IMR-90 (cell line): ENCODE measurements at regions not wholly inside any gene's neighbourhood (a gene's known extent, or its start where the extent isn't known, plus 50 kb on each side); places are given as distances from the start of the nearest gene placed in this dataset.

ENCODE experiments used
- ATAC-seq: fragments of 200-7000 bp; cut with Tn5 transposase; 2 replicates; pipeline ENCODE4 v1.9.1; 2020; ENCODE audit warnings: low read depth, mild to moderate bottlenecking, moderate library complexity
- BruUV-seq: library from RNA; stranded (reverse); fragments of 400-500 nt; replicated peaks from 2 replicates; lab custom pipeline; 2021; lab: Mats Ljungman, UMichigan
- CTCF ChIA-PET: fragments of 300-600 bp; formaldehyde crosslinking; extraction: SDS; loops from one replicate; lab custom pipeline; 2021; ENCODE audit warnings: antibody characterized with exemption; lab: Yijun Ruan, JAX
- POLR2A ChIA-PET: fragments of 300-600 bp; sonication (Branson Sonifier 250); formaldehyde crosslinking; loops from one replicate; lab custom pipeline; 2022; ENCODE audit warnings: antibody characterized with exemption; ENCODE audit not compliant: unreplicated experiment; lab: Charles Lee
- DNase-seq: peaks from one replicate; pipeline ENCODE4 v3.0.0; 2013
- H2AFZ ChIP-seq: replicated peaks from 2 replicates; pipeline ENCODE3; 2013; ENCODE audit warnings: low read length, mild to moderate bottlenecking; ENCODE audit not compliant: poor library complexity
- H2AK5ac ChIP-seq: 2 replicates; pipeline ENCODE4 v1.6.1; 2013; ENCODE audit warnings: low read depth, low read length, inconsistent platforms
- H2AK9ac ChIP-seq: replicated peaks from 2 replicates; pipeline ENCODE3; 2013; ENCODE audit warnings: mild to moderate bottlenecking, low read depth, low read length, moderate library complexity; ENCODE audit not compliant: poor library complexity
- H2BK120ac ChIP-seq: 2 replicates; pipeline ENCODE4 v1.6.1; 2013; ENCODE audit warnings: low read depth, low read length, inconsistent platforms
- H2BK15ac ChIP-seq: 3 replicates; pipeline ENCODE4 v1.6.1; 2013; ENCODE audit warnings: low read depth, low read length, inconsistent platforms
- H2BK20ac ChIP-seq: 2 replicates; pipeline ENCODE4 v1.6.1; 2013; ENCODE audit warnings: low read depth, mild to moderate bottlenecking, inconsistent platforms, low read length, moderate library complexity
- H2BK5ac ChIP-seq: 2 replicates; pipeline ENCODE4 v1.6.1; 2013; ENCODE audit warnings: mild to moderate bottlenecking, low read depth, low read length, inconsistent platforms; ENCODE audit not compliant: poor library complexity, severe bottlenecking
- H3K14ac ChIP-seq: replicated peaks from 2 replicates; pipeline ENCODE4 v1.6.1; 2013; ENCODE audit warnings: low read depth, low read length, inconsistent platforms
- H3K18ac ChIP-seq: 2 replicates; pipeline ENCODE4 v1.6.1; 2013; ENCODE audit warnings: low read depth, low read length, control low read depth
- H3K23ac ChIP-seq: 2 replicates; pipeline ENCODE4 v1.6.1; 2013; ENCODE audit warnings: low read depth, low read length, inconsistent platforms
- H3K27ac ChIP-seq: 2 replicates; pipeline ENCODE4 v1.5.1; 2013; ENCODE audit warnings: mild to moderate bottlenecking, control low read depth, low read length; ENCODE audit not compliant: insufficient read depth
- H3K27me3 ChIP-seq: 2 replicates; pipeline ENCODE4 v1.6.1; 2013; ENCODE audit warnings: low read length; ENCODE audit not compliant: control insufficient read depth, insufficient read depth
- H3K36me3 ChIP-seq: 2 replicates; pipeline ENCODE4 v1.6.1; 2013; ENCODE audit warnings: low read length, mixed read lengths; ENCODE audit not compliant: control insufficient read depth, insufficient read depth
- H3K4ac ChIP-seq: 2 replicates; pipeline ENCODE4 v1.6.1; 2013; ENCODE audit warnings: low read depth, low read length, inconsistent platforms
- H3K4me1 ChIP-seq: 2 replicates; pipeline ENCODE4 v1.6.1; 2013; ENCODE audit warnings: low read length, mixed read lengths; ENCODE audit not compliant: control insufficient read depth, insufficient read depth
- H3K4me2 ChIP-seq: 2 replicates; pipeline ENCODE4 v1.6.1; 2013; ENCODE audit warnings: low read depth, mild to moderate bottlenecking, control low read depth, low read length, moderate library complexity
- H3K4me3 ChIP-seq: 2 replicates; pipeline ENCODE4 v1.5.1; 2013; ENCODE audit warnings: low read depth, mild to moderate bottlenecking, control low read depth, low read length, moderate library complexity; ENCODE audit not compliant: insufficient read depth
- H3K56ac ChIP-seq: 2 replicates; pipeline ENCODE4 v1.6.1; 2013; ENCODE audit warnings: low read length, inconsistent platforms; ENCODE audit not compliant: insufficient read depth; ENCODE audit errors: extremely low read depth
- H3K79me1 ChIP-seq, 2 experiments: 2 replicates each; pipeline ENCODE4 v1.6.1; 2013; ENCODE audit warnings: low read length in 2 of 2, inconsistent platforms in 1 of 2, low read depth in 1 of 2
- H3K9ac ChIP-seq: 2 replicates; pipeline ENCODE4 v1.6.1; 2013; ENCODE audit warnings: low read depth, low read length, control low read depth
- H3K9me1 ChIP-seq: 2 replicates; pipeline ENCODE4 v1.6.1; 2013; ENCODE audit warnings: low read length, inconsistent platforms; ENCODE audit not compliant: insufficient read depth
- H3K9me3 ChIP-seq: 2 replicates; pipeline ENCODE4 v1.6.1; 2013; ENCODE audit warnings: low read length; ENCODE audit not compliant: control insufficient read depth, insufficient read depth
- H4K20me1 ChIP-seq: 2 replicates; pipeline ENCODE4 v1.6.1; 2013; ENCODE audit warnings: low read length, inconsistent platforms; ENCODE audit not compliant: insufficient read depth
- H4K5ac ChIP-seq: 2 replicates; pipeline ENCODE4 v1.6.1; 2013; ENCODE audit warnings: mild to moderate bottlenecking, low read depth, low read length, control low read depth
- H4K8ac ChIP-seq, 2 experiments: 2 replicates each; pipeline ENCODE4 v1.6.1; 2013; ENCODE audit warnings: low read depth in 2 of 2, low read length in 2 of 2, control low read depth in 1 of 2, inconsistent platforms in 1 of 2
- H4K91ac ChIP-seq: 2 replicates; pipeline ENCODE4 v1.6.1; 2013; ENCODE audit warnings: low read depth, low read length, inconsistent platforms; ENCODE audit not compliant: insufficient read depth
- BHLHE40 ChIP-seq: fragments of 150-350 bp; IDR thresholded peaks from 2 replicates; pipeline ENCODE4 v1.6.1; 2016; ENCODE audit warnings: mild to moderate bottlenecking, low read depth, low read length
- CHD1 ChIP-seq: IDR thresholded peaks from 2 replicates; pipeline ENCODE4 v1.6.1; 2012; ENCODE audit warnings: low read depth, low read length, improper control_type of control experiment
- CTCF ChIP-seq: conservative IDR thresholded peaks from 2 replicates; pipeline ENCODE4 v1.5.1; 2012; ENCODE audit warnings: mild to moderate bottlenecking, low read depth, low read length, improper control_type of control experiment
- ELK1 ChIP-seq: fragments of 150-350 bp; IDR thresholded peaks from 2 replicates; pipeline ENCODE4 v1.6.1; 2016; ENCODE audit warnings: low read depth, mild to moderate bottlenecking, low read length, moderate library complexity, borderline replicate concordance
- FOS ChIP-seq: fragments of 150-350 bp; IDR thresholded peaks from 2 replicates; pipeline ENCODE4 v1.6.1; 2016; ENCODE audit warnings: low read depth, low read length
- MAFK ChIP-seq: IDR thresholded peaks from 2 replicates; pipeline ENCODE4 v1.6.1; 2012; ENCODE audit warnings: low read depth, low read length, improper control_type of control experiment
- MAZ ChIP-seq: IDR thresholded peaks from 2 replicates; pipeline ENCODE4 v1.6.1; 2012; ENCODE audit warnings: low read depth, mild to moderate bottlenecking, low read length, improper control_type of control experiment, moderate library complexity, borderline replicate concordance
- MXI1 ChIP-seq: IDR thresholded peaks from 2 replicates; pipeline ENCODE4 v1.6.1; 2012; ENCODE audit warnings: low read depth, mild to moderate bottlenecking, low read length, moderate library complexity, borderline replicate concordance
- NFE2L2 ChIP-seq: fragments of 150-350 bp; IDR thresholded peaks from 2 replicates; pipeline ENCODE4 v1.6.1; 2016; ENCODE audit warnings: low read depth, mild to moderate bottlenecking, low read length
- POLR2A ChIP-seq: IDR thresholded peaks from 2 replicates; pipeline ENCODE4 v1.6.1; 2012; ENCODE audit warnings: mild to moderate bottlenecking, low read depth, low read length
- RAD21 ChIP-seq: IDR thresholded peaks from 2 replicates; pipeline ENCODE4 v1.6.1; 2012; ENCODE audit warnings: low read length, improper control_type of control experiment
- RCOR1 ChIP-seq: IDR thresholded peaks from 2 replicates; pipeline ENCODE4 v1.6.1; 2012; ENCODE audit warnings: mild to moderate bottlenecking, low read length, improper control_type of control experiment; ENCODE audit not compliant: insufficient replicate concordance
- RFX5 ChIP-seq: IDR thresholded peaks from 2 replicates; pipeline ENCODE4 v1.8.0; 2012; ENCODE audit warnings: low read depth, mild to moderate bottlenecking, low read length, moderate library complexity
- SMC3 ChIP-seq: fragments of 150-350 bp; IDR thresholded peaks from 2 replicates; pipeline ENCODE4 v1.6.1; 2016; ENCODE audit warnings: low read depth, mild to moderate bottlenecking, antibody characterized with exemption, low read length, moderate library complexity
- USF2 ChIP-seq: fragments of 150-350 bp; IDR thresholded peaks from 2 replicates; pipeline ENCODE4 v1.6.1; 2017; ENCODE audit warnings: mild to moderate bottlenecking, antibody characterized with exemption, low read length, low read depth
- WGBS, 2 experiments: methylation state at CpG; one replicate each; pipeline versions ENCODE4 v1.1.5 to v1.1.7; 2013; ENCODE audit warnings: missing lambda C conversion rate in 2 of 2; ENCODE audit not compliant: insufficient read length in 1 of 2; ENCODE audit errors: extremely low coverage in 2 of 2; 5-methylcytosine and 5-hydroxymethylcytosine counted together
- dilution Hi-C: fragments of 300-500 bp; cut with HindIII; formaldehyde crosslinking; loops from one replicate; pipeline ENCODE4 v1.14.3; 2018; ENCODE audit warnings: low sequenced_read_pairs; ENCODE audit not compliant: unreplicated experiment
- in situ Hi-C: fragments of 300-500 bp; cut with MboI; formaldehyde crosslinking; loops from 3 replicates; pipeline ENCODE4 v1.14.3; 2019; ENCODE audit warnings: low sequenced_read_pairs, inconsistent platforms, mixed read lengths
- intact Hi-C: fragments of 100-400 bp; cut with micrococcal nuclease; formaldehyde crosslinking; loops from 2 replicates; pipeline ENCODE4 v1.10.0; 2022

DNA sequence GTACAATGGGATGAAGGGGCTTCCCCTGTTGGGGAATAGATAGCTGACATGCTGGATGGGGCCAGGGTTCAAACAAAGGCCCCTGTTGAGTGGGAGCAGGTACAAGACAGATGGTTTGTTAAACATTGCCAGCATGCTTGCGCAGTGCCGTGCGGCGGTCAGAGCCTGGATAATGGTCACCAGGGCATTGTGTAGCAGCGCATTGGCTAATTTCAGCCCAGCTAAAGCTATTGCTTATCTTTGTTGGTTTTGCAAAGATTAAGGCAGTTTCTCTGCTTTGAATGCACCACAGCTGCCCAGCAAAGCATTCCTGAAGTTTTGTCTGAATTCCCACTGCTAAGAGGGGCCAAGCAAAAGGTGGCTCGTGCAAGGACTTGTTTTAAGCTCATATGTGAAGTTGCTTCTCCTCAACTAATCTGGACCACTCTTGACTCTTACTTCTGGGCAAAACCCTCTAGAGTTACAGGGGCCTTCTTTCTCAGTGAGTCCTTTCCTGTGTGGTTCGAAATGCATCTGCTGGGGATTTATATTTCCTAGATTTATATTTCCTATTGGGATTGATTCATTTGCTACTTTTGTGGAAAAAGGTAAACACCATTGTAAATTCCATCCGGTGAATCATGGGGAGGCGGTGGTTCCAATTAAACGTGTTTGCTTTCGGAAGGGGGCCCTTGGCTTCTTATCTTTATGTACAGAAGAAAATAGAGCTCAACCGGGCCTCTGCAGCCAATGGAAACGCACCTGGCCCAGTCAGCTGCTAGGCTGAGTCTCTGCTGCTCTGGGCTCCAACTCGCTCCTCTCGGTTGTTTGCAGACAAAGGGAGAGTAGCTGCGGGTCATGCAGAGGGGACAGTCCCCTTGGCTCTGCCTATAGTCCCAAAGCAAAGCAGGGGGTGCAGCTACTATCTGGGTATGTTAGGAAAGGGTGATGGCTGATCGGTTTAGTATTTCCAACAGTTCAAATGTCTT, 72.1 kb downstream of the FOXA2 start:
- H3K4ac ChIP-seq, result no peak overlapping the region
- POLR2A ChIA-PET, result no interaction called here
- H3K79me1 ChIP-seq, result no peaks in the 10 kb centered on the region
- H2AFZ ChIP-seq, result no peak overlapping the region
- H3K4me1 ChIP-seq, result no peaks in the 10 kb centered on the region
- no peak overlapping the region for H4K5ac ChIP-seq
- no peak overlapping the region for H2BK20ac ChIP-seq
- in situ Hi-C loops, result no loop called here
- no peak overlapping the region for H3K56ac ChIP-seq
- H2BK120ac ChIP-seq, result no peak overlapping the region
- H3K4me2 ChIP-seq, result no peak overlapping the region
- no peak overlapping the region for H2AK9ac ChIP-seq
- H4K20me1 ChIP-seq, result no peaks in the 10 kb centered on the region
- H3K27ac ChIP-seq, result no peak overlapping the region
- no peak overlapping the region for H4K8ac ChIP-seq
- no peaks in the 10 kb centered on the region for H3K36me3 ChIP-seq
- no peak overlapping the region for H2BK5ac ChIP-seq
- no peak overlapping the region for H2AK5ac ChIP-seq
- intact Hi-C loops, result no loop called here
- no peak overlapping the region for H3K18ac ChIP-seq
- BruUV-seq, result no TSS peak
- dilution Hi-C loops, result no loop called here
- CTCF ChIA-PET, result no interaction called here
- H3K4me3 ChIP-seq, result no peak overlapping the region
- no peak overlapping the region for H2BK15ac ChIP-seq
- no peak overlapping the region for H3K9ac ChIP-seq
- no peak overlapping the region for H3K23ac ChIP-seq
- no peak overlapping the region for H3K14ac ChIP-seq
- DNase-seq (no peak), ATAC-seq (no peak)
- H4K91ac ChIP-seq, result no peak overlapping the region
- H3K9me1 ChIP-seq, result no peaks in the 10 kb centered on the region
- H3K27me3 ChIP-seq, result no peaks in the 10 kb centered on the region
- WGBS, 2 experiments, result 7% methylated on average over 6 of the region's 17 CpGs; no CpG with 5 or more reads in 1 of the 2 experiments
- peaks cover 2% of the 10 kb centered on the region; the same call in 1 of the 2 replicates for H3K9me3 ChIP-seq
- TF ChIP-seq CTCF (no peak), MAFK (no peak), NFE2L2 (no peak), RCOR1 (no peak), SMC3 (no peak), RFX5 (no peak), FOS (no peak), MAZ (no peak), BHLHE40 (no peak), MXI1 (no peak), RAD21 (no peak), POLR2A (no peak), CHD1 (no peak), USF2 (no peak), ELK1 (no peak)
